Adrenal gland (tissue), 5 donors: ENCODE measurements at regions not wholly inside any gene's neighbourhood (a gene's known extent, or its start where the extent isn't known, plus 50 kb on each side); places are given as distances from the start of the nearest gene placed in this dataset.

Experiments used
- CTCF ChIP-seq, 6 experiments: fragments of 450-650 bp in 4 of 6; fragments of 200-600 bp in 2 of 6; sonication (generic) in 1 of 6; IDR thresholded peaks; 1 replicate in 5 of 6; 2 replicates in 1 of 6; pipeline versions ENCODE4 v1.5.1 to v1.8.0; 2016 to 2021; ENCODE audit warnings: antibody characterized with exemption in 6 of 6, mild to moderate bottlenecking in 2 of 6, moderate library complexity in 1 of 6
- POLR2A ChIP-seq, 2 donors: fragments of 450-650 bp; IDR thresholded peaks; one replicate each; pipeline ENCODE4 v1.6.1; 2017; ENCODE audit warnings: antibody characterized with exemption in 2 of 2, mild to moderate bottlenecking in 2 of 2, moderate library complexity in 1 of 2
- donor health status: DM: no; HTN: no; CAD: no.

DNA sequence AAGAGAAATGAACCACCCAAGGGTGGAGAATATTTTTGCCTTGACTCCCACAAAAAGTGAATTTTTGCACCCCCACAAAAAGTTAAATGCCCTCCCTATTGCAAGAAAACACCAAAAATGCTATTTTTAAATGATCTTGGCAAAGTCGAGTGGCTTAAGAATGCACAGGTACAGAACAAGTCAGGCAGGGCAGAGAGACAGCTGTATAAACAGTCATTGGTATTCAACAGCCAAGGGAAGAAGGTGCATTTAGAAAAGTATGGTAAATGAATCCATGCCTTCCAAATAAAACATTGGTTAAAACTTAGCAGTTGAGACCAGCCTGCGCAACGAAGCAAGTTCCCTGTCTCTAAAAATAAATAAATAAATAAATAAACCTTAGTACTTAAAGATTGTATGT lies 169.3 kb downstream of the CHIC2 start:
- TF ChIP-seq POLR2A (IDR thresholded peaks at IDR 0.05) (no peak), CTCF (IDR thresholded peaks at IDR 0.05) (no peak)
